ENCODE measurements at regions not wholly inside any gene's neighbourhood (a gene's known extent, or its start where the extent isn't known, plus 50 kb on each side); places are given as distances from the start of the nearest gene placed in this dataset.

DNA sequence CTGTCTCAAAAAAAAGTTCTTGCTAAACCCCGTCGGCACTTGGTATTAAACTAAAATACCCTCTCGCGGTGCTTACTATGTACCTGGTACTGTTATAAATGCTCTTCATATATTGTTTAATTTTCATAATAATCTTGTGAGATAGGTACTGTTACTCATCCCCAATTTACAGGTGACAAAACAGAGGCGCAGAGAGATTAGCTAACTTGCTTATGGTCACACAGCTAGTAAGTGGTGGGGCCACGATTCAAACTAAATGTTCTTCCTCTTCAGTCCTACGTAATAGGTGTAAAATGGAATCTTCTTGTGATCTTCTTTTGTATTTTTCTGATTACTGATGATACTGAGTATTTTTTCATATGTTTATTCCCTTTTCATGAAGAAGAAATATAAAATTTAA lies 51.3 kb downstream of the TET3 start:
- no peak for DNase-seq

DNA sequence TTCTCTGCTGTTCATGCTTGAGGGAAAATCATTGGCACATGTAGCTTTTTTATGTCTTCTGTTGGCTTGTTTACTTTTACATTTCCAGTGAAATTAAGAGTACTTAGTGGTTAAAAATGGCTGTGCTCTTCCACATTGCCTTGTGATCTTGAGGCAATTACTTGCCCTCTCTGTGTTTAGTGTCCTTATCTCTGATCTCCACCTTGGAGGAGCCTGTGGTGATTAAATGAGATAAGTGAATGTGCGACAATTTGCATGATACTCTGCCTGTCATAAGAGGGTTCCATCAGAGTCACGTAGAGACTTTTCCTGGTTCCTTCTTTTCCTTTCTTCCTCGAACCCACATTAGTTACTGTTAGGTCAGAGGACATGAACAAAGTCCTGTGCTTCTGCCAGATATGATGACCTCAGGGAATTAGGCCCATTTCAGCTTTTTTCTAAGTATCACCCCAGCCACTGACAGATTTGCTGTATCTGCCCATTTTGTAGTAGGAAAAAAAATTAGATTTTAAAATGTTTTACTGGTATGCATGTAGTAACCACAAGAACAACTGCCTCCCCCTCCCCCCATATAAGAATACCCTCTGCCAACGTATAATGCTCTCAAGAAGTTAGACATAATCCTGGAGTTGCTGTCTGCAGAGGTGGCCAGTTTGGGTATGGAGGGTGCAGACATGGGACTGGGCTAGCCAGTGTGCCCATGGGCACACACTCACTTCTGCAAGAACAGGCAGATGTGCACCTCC lies 51.9 kb downstream of the TET3 start:
- no peak for DNase-seq

DNA sequence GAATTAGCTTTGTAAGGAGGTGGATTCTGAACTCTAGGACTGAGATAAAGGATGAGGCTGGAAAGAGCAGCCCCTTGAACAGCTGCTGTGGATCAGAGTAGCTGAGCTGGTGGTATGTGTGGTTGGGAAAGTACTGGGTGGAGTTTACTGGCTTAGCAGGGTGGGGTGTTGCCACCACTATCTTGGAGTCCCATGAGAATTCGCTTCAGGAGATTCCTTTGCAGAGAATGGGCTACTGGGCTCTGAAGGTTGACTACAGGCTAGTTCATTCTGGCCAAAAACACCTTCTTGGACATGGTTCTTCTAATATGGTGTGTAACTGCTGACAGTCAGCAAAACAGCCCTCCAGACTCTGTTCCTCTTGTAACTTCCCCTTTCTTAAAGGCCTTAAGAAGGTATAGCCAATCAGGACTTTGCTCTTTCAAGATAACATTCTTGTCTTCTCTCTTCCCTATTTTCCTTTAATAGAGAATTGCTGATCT lies 52.7 kb downstream of the TET3 start:
- DNase-seq: no peak

DNA sequence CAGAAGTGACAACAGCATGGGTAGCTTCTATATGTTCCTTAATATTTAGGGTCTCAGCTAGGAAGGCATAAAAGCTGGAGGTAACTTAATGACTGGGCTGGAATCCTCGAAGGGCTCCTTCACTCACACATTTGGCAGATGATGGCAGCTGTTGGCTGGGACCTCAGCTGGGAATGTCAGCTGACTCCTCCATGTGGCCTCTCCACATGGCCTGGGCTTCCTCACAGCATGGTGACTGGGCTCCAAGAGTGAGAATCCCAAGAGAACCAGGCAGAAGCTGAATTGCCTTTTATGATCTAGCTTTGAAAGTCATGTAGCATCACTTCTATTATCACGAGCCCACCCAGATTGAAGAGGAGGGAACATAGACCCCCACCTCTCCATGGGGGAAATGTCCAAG lies 54.9 kb downstream of the TET3 start:
- DNase-seq: no peak

DNA sequence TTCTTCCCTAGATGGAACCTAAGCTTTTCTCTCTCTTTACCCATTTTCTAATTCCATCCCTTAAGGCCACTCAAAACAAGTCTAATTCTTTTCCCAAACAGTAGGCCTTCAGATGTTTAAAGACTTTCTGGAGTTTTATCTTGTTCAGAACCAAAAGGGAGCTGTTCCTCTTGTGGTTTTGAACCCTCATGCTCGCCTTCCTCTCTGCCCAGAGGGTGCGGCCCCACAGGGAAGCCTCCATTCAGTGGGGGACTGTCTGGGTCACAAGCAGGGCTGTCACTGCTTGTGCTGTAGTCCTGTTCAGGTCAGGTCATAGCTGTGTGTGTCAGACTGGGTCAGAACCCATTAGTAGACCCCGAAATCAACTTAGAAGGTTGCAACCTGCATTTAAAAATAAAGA lies 56.5 kb downstream of the TET3 start:
- no peak for DNase-seq

DNA sequence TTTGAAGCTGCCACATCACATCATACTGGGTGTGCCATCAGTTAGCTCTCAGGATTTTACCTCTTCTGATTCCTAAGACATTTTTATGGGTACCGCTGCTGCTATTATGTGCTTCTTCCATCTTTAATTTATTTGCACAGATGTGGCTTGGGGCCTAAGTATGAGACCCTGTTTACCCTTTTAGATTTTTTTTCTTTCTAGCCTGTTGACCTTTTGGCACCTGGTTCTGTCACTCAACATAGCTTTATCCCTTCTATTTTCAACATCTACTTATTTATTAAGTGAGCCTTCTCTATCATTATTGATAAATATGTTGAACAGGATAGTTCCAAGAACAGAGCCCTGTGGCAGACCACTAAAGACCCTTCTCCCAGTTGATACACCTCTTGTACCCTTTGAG lies 57.0 kb downstream of the TET3 start:
- DNase-seq: no peak

DNA sequence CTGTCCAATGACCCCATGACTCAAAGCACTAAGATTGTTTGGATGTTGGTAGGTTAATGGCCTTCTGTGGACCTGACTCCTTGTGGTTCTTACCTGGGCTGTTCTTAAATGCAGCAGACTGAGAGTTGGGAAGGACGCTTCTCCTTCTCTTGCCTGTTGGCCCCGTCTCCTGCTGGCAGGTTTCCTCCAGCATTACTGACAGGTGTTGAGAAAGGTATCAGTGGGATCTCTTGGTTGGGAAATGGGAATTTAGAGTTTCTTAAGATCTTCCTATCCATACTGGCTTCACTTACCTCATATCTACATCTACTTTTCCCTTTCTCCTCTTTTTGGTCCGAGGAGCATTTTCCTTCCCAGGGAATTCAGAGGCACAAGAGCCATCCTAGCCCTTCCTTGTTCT lies 57.9 kb downstream of the TET3 start:
- no peak for DNase-seq

DNA sequence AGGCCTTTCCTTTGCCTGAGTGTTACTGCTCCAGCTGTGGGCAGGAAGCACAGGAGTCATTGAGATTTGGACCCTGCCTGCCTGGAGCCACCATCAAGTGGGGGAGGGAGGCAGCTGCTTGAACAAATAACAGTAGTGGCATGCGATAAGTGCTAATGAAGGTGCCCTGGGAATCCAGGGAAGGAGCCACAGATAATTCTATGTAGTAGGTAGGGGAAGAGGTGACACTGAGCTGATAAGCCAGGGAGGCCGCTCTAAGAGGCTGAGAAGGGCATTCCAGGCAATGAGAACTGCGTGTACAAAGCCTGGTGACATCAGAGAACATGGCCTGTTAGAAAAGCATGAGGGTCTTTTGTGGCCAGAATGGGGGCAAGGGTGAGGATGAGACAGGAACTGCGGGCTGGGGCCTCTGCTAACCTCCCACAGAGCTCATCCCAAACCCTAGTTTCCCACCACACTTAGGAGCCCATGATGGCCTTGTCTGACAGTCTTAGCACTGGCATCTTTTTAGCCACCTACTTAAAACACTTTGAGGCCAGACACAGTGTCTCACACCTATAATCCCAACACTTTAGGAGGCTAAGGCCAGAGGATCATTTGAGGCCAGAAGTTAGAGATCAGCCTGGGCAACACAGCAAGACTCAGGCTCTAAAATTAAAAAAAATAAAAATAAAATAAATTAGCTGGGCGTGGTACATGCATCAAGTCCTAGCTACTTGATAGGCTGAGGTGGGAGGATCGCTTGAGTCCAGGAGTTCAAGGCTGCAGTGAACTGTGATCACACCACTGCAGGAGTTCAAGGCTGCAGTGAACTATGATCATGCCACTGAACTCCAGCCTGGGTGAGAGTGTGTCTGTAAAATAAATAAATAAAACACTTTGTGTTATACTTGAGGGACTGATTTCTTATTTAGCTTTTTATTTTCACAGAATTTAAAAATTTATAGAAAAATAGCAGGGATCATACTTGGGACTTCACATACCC lies 58.9 kb downstream of the TET3 start:
- no peak for DNase-seq

DNA sequence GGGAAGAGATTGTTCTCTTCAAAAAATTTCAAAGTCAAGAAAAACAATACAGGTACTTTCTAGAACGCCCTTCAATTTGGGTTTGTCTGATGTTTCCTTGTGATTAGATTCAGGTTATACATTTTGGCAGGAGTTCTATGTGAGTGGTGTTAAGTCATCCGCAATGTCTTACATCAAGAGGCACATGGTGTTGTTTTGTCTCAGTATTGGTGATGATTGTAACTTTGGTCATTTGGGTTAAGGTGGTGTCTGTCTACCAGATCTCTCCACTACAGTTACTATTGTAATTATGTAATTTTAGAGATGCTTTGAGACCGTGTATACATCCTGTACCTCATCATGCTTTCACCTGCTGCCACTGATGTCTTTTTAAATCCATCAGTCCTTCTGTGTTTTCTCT lies 60.3 kb downstream of the TET3 start:
- no peak for DNase-seq

DNA sequence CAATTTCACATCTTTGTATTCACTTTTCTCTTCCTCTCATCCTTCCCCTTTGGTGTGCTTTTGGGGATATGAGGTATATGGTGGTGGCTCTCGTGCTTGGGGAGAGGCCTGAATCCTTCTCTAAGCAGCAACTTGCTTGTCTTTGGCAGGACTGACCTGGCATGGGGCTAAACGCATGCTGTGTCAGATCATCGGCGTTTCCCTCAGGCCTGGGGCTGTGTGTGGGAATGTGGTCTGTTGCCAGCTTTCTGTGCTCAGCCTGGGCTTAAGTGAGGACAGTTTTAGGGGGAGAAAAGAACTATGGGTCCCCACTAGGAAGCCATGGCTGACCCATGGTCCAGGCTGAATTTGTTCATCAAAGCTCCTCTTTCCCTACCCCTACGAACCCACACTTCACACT lies 60.7 kb downstream of the TET3 start:
- no peak for DNase-seq

DNA sequence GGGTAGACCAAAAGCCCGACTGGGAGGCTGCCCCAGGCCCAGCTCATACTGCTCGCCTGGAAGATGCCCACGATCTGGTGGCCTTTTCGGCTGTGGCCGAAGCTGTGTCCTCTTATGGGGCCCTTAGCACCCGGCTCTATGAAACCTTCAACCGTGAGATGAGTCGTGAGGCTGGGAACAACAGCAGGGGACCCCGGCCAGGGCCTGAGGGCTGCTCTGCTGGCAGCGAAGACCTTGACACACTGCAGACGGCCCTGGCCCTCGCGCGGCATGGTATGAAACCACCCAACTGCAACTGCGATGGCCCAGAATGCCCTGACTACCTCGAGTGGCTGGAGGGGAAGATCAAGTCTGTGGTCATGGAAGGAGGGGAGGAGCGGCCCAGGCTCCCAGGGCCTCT lies 61.7 kb downstream of the TET3 start:
- no peak for DNase-seq

DNA sequence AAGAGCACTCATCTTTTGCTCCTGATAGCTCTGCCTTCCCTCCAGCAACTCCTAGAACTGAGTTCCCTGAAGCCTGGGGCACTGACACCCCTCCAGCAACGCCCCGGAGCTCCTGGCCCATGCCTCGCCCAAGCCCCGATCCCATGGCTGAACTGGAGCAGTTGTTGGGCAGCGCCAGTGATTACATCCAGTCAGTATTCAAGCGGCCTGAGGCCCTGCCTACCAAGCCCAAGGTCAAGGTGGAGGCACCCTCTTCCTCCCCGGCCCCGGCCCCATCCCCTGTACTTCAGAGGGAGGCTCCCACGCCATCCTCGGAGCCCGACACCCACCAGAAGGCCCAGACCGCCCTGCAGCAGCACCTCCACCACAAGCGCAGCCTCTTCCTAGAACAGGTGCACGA lies 62.4 kb downstream of the TET3 start:
- no peak for DNase-seq

DNA sequence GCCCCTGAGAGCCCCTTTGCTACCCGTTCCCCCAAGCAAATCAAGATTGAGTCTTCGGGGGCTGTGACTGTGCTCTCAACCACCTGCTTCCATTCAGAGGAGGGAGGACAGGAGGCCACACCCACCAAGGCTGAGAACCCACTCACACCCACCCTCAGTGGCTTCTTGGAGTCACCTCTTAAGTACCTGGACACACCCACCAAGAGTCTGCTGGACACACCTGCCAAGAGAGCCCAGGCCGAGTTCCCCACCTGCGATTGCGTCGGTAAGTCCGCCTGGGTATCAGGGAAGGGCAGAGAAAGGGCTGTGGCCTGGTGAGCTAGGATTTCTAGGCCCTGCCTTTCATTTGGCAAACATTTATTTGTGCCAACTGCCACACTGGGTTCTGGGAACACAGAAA lies 63.4 kb downstream of the TET3 start:
- no peak for DNase-seq

DNA sequence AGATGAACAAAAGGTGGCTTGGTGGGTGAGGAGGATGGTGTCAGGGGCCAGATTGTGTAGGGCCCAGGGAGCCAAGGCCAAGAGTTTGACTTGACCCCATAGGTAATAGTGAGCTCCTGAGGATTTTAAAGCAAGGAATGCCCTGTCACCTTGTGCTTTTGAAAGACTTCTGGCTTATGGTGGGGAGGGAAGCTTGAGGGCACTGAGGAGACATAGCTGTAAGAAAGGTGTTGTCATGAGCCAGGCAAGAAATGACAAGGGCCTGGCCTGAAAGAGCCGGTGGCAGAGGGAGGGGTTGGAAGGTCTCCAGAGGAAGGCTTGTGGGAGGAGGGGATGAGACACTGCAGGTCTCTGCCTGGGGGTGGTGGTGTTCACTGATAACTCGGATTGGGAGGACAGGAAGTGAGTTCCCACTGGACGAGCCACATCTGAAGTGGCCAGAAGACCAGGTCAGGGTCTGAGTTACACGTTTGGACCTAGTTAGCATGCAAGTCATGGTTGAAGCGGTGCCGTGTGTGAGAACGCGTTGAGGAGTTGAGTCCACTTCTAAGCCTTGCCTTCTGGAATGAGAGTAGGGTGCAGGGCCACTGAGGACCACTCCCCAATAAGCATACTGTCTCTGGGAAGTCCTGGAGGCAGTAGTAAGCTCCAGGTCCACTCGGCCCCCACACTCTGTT lies 64.3 kb downstream of the TET3 start:
- no peak for DNase-seq

DNA sequence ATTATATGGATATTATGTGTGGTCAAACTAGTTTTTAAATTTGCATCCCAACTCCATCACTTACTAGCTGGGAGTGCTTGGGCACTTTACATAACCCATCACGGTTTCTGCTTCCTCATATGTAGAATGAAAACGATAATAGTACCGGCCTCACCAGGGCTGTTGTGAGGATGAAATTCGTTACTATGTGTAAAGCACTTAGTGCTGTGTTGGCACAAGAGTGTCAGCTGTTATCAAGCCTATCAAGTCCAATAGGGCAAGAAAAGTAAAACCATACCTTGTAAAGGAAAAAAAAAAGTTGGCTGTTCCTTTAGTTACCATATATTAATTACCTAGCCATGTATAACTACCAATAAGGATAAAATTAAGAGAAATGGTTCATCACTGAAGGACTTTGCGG lies 65.4 kb downstream of the TET3 start:
- DNase-seq: no peak

DNA sequence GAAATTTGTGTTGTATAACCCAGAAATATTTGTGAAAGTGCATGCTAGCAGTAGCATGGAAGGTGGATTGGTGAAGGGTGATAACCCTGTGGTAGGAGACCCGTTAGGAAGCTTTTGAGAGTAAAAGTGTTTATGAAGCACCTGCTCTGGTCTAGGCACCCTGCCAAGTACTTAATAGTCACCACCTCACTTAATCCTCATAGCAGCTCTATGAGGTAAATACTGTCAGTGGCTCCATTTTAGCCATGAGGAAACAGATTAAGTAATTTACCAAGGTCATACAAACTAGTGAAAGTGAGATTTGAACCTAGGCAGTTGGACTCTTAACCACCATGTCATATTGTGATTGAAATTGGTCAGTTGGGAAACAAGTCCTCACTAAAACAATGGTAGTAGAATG lies 66.8 kb downstream of the TET3 start:
- DNase-seq: no peak

DNA sequence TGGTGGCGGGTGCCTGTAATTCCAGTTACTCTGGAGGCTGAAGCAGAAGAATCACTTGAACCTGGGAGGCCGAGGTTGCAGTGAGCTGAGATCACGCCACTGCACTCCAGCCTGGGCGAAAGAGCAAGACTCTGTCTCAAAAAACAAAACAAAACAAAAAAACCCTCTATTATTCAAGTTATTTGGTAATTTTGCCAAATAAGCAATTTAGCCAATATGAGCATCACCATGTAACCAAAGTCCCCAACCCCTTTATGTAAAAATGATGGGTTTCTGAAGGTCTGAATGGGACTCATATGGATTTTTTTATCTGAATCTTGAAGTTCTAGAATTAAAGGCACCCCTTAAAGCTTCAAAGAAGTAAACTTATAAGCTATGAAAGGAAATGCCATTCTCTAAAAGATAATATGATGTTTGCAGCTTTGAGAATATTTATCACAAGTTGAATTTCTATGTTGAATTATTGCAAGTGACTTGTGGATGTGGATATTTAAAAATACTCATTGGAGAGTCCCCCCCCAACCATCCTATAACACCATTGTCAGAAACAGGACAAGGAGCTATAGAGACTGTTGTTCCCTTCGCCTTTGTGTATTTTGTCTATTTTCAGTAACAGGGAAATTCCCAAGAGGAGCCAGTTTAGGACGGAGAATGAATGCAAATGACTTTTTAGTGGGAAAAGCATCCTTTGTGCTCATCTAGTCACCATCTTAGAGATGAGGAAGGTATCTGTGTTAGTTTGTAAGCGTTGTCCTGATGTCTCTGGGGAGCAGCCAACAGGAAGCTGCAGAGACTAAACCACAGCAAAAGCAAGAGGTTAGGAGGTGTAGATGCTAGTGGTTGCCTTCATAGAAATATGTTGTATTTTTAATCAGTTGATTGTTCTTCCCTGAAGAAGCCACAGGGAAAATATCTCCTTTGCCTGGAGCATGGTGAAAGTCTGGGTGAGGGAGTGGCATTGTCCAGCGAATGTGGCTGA lies 68.3 kb downstream of the TET3 start:
- DNase-seq: peak; percentile 38

DNA sequence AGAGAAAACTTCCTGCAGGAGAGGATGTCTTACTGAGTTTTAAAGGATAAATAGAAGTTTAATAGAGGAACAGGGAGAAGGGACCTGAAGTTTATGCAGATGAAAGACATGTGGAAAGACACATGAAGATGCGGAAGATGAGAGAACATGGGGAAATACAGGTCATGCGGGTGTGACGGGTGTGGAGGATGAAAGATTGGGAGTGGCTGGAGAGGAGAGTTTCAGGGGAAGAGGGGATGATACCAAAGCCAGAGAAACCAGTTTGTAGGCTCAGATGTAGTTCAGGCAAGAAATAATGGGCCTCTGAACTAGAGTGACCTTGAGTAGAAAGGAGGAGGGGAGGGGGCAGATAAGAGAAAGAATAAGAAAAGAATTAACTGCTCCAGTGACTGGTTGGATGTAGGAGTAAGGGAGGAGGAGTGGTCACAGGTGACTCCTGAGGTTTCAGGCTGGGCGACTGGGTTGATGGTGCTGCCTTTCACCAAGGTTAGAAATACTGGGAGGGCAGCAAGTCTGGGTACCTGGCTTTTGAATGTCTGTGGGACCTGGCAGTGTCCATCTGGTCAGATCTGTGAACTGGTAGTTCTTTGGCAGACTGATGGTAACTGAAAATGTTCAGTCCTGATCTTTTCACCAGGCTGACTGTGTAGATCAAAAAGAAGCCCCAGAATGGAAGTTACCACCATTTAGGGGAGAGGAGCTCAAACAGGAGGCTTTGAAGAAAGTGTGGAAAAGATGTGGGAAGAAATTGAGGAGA lies 69.4 kb downstream of the TET3 start:
- DNase-seq: no peak

DNA sequence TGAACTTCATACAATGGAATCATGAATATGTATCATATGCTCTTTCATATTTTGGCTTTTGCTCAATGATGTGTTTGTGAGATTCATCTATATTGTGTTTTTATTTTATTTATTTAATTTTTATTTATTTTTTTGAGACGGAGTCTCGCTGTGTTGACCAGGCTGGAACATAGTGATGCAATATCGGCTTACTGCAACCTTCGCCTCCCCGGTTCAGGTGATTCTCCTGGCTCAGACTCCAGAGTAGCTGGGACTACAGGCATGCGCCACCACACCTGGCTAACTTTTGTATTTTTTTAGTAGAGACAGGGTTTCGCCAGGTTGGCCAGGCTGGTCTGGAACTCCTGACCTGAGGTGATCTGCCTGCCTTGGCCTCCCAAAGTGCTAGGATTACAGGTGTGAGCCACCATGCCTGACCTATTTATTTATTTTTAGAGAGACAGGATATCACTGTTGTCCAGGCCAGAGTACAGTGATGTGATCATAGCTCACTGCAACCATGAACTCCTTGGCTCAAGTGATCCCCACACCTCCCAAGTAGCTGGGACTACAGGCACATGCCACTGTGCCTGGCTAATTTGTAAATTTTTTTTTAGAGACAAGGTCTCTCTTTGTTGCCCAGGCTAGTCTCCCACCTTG lies 74.5 kb downstream of the TET3 start:
- DNase-seq: no peak

DNA sequence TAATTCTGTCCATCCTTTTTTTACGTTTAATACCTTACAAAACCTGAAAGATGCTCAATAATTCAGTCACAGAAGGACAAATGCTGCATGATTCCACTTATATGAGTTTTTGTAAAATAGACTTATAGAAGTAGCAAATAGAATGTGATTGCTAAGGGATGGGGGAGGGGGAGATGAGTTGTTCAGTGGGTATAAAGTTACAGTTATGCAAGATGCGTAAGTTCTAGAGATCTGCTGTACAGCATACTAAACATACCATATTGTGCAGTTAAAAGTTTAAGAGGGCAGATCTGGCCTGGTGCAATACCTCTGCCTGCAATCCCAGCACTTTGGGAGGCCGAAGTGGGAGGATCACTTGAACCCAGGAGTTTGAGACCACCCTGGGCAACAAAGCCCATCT lies 78.8 kb downstream of the TET3 start:
- no peak for DNase-seq

DNA sequence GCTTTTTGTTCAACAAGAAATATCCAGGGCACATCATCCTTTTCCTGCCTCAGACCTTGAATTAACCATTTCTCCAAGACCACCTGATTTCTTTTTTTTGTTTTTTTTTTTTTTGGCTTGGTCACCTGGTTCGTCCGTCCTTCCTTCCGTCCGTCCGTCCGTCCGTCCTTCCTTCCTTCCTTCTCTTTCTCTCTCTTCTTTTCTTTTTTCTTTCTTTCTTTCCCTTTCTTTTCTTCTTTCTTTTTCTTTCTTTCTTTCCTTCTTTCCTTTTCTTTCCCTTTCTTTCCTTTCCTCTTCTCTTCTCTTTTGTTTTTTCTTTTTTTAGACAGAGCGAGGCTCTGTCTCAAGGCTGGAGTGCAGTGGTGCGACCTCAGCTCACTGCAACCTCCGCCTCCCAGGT lies 80.7 kb downstream of the TET3 start:
- DNase-seq: no peak
